ENCODE measurements at regions not wholly inside any gene's neighbourhood (a gene's known extent, or its start where the extent isn't known, plus 50 kb on each side); places are given as distances from the start of the nearest gene placed in this dataset.

GRCh38 chr5:57067597-57067924, 106.3 kb upstream of the GPBP1 start:
- TF ChIP-seq SUZ12 (IDR thresholded peaks at IDR 0.05; ENCODE audit: extremely low read depth, insufficient read depth, insufficient read length) (no peak), YY1 (IDR thresholded peaks at IDR 0.05; ENCODE audit: insufficient read depth, insufficient read length) (no peak), ZNF274 (IDR thresholded peaks at IDR 0.05; ENCODE audit: low read depth, low read length) (no peak)
